DOHH2 (cell line): ENCODE measurements at regions not wholly inside any gene's neighbourhood (a gene's known extent, or its start where the extent isn't known, plus 50 kb on each side); places are given as distances from the start of the nearest gene placed in this dataset.

ENCODE experiments used
- H3F3A ChIP-seq: fragments of 200-600 bp; sonication (generic), shearing (Covaris generic); 2 replicates; pipeline ENCODE4 v1.6.0; 2016; ENCODE audit warnings: antibody characterized with exemption, mild to moderate bottlenecking; ENCODE audit not compliant: control insufficient read depth, insufficient read depth
- H3K27ac ChIP-seq: fragments of 200-600 bp; sonication (generic); 2 replicates; pipeline ENCODE4 v1.5.1; 2014; ENCODE audit warnings: low read depth, mild to moderate bottlenecking, low read length, moderate library complexity
- H3K27me3 ChIP-seq: fragments of 200-600 bp; sonication (generic); 2 replicates; pipeline ENCODE4 v1.6.1; 2014; ENCODE audit warnings: mild to moderate bottlenecking, low read length, mixed read lengths; ENCODE audit not compliant: control insufficient read depth
- H3K36me3 ChIP-seq: fragments of 200-600 bp; sonication (generic); 2 replicates; pipeline ENCODE4 v1.6.1; 2014; ENCODE audit warnings: mild to moderate bottlenecking, low read length, moderate library complexity, mixed read lengths; ENCODE audit not compliant: control insufficient read depth
- H3K4me1 ChIP-seq: fragments of 200-600 bp; sonication (generic); 2 replicates; pipeline ENCODE4 v1.6.1; 2014; ENCODE audit warnings: mild to moderate bottlenecking, low read length, mixed read lengths; ENCODE audit not compliant: control insufficient read depth
- H3K4me2 ChIP-seq: fragments of 200-600 bp; sonication (generic); 2 replicates; pipeline ENCODE4 v1.6.0; 2014; ENCODE audit warnings: mild to moderate bottlenecking, low read length, moderate library complexity
- H3K4me3 ChIP-seq: fragments of 200-600 bp; sonication (generic); 2 replicates; pipeline ENCODE4 v1.5.1; 2014; ENCODE audit warnings: mild to moderate bottlenecking, low read length, mixed read lengths
- H3K79me2 ChIP-seq: fragments of 200-600 bp; sonication (generic); 2 replicates; pipeline ENCODE4 v1.6.1; 2014; ENCODE audit warnings: mild to moderate bottlenecking, low read length, mixed read lengths; ENCODE audit not compliant: control insufficient read depth
- H3K9me2 ChIP-seq: fragments of 200-600 bp; sonication (generic); replicated peaks from 2 replicates; pipeline ENCODE4 v1.6.1; 2014; ENCODE audit warnings: mild to moderate bottlenecking, low read length, mixed read lengths; ENCODE audit not compliant: control insufficient read depth
- H3K9me3 ChIP-seq: fragments of 200-600 bp; sonication (generic); 2 replicates; pipeline ENCODE4 v1.6.1; 2014; ENCODE audit warnings: antibody characterized with exemption, low read length, mixed read lengths; ENCODE audit not compliant: control insufficient read depth, insufficient read depth
- H4K20me1 ChIP-seq: fragments of 200-600 bp; sonication (generic); 2 replicates; pipeline ENCODE4 v1.6.0; 2014; ENCODE audit warnings: low read depth, mild to moderate bottlenecking, antibody characterized with exemption, low read length, moderate library complexity; ENCODE audit not compliant: control insufficient read depth, insufficient read depth
- CTCF ChIP-seq: fragments of 200-600 bp; sonication (generic); IDR thresholded peaks from one replicate; pipeline ENCODE4 v1.5.1; 2014; ENCODE audit warnings: antibody characterized with exemption, mild to moderate bottlenecking, low read depth, low read length; ENCODE audit not compliant: poor library complexity, severe bottlenecking
- EZH2phosphoT487 ChIP-seq: fragments of 200-600 bp; sonication (generic); IDR thresholded peaks from 2 replicates; pipeline ENCODE4 v1.6.1; 2017; ENCODE audit warnings: borderline replicate concordance, mild to moderate bottlenecking, antibody characterized with exemption, low read length, moderate library complexity, mixed read lengths

GRCh38 chr15:25177955-25178801 lies 223.4 kb downstream of the SNRPN start:
- Histone ChIP-seq H3K9me3 (peaks cover 58% of the 10 kb centered on the region; the same call in 1 of the 2 replicates), H3K27ac (no peak overlapping the region), H3F3A (no peaks in the 10 kb centered on the region), H3K9me2 (no peaks in the 10 kb centered on the region), H4K20me1 (no peaks in the 10 kb centered on the region), H3K4me2 (no peak overlapping the region), H3K4me1 (no peaks in the 10 kb centered on the region), H3K4me3 (no peak overlapping the region), H3K36me3 (no peaks in the 10 kb centered on the region), H3K79me2 (no peaks in the 10 kb centered on the region), H3K27me3 (no peaks in the 10 kb centered on the region)
- TF ChIP-seq CTCF, result no peak
- TF ChIP-seq EZH2phosphoT487, result no peak

GRCh38 chr15:25178835-25179672 lies 224.3 kb downstream of the SNRPN start:
- no peak overlapping the region for H3K4me2 ChIP-seq
- H3K27me3 ChIP-seq, result no peaks in the 10 kb centered on the region

GRCh38 chr15:25179673-25180511 lies 225.1 kb downstream of the SNRPN start:
- H4K20me1 ChIP-seq, result no peaks in the 10 kb centered on the region
- H3K27me3 ChIP-seq, result no peaks in the 10 kb centered on the region
- H3K9me3 ChIP-seq, result peaks cover 66% of the 10 kb centered on the region; the same call in 1 of the 2 replicates
- no peaks in the 10 kb centered on the region for H3K4me1 ChIP-seq
- no peaks in the 10 kb centered on the region for H3K9me2 ChIP-seq
- no peaks in the 10 kb centered on the region for H3K36me3 ChIP-seq
- no peak overlapping the region for H3K4me3 ChIP-seq
- no peaks in the 10 kb centered on the region for H3K79me2 ChIP-seq
- TF ChIP-seq EZH2phosphoT487 (no peak), CTCF (no peak)
- no peak overlapping the region for H3K4me2 ChIP-seq
- no peaks in the 10 kb centered on the region for H3F3A ChIP-seq
- no peak overlapping the region for H3K27ac ChIP-seq

More at GRCh38 chr15:25178835-25179672, 224.3 kb downstream of the SNRPN start:
- Histone ChIP-seq H3K27ac (no peak overlapping the region), H3K36me3 (no peaks in the 10 kb centered on the region), H3K9me3 (peaks cover 61% of the 10 kb centered on the region; the same call in 1 of the 2 replicates), H3F3A (no peaks in the 10 kb centered on the region), H3K79me2 (no peaks in the 10 kb centered on the region), H3K4me3 (no peak overlapping the region), H3K4me1 (no peaks in the 10 kb centered on the region), H4K20me1 (no peaks in the 10 kb centered on the region), H3K9me2 (no peaks in the 10 kb centered on the region)
- TF ChIP-seq CTCF (no peak), EZH2phosphoT487 (no peak)
